VCaP (cell line): ENCODE measurements at regions not wholly inside any gene's neighbourhood (a gene's known extent, or its start where the extent isn't known, plus 50 kb on each side); places are given as distances from the start of the nearest gene placed in this dataset.

Experiments
- H3K27ac ChIP-seq: fragments of 450-650 bp; 2 replicates; pipeline ENCODE4 v1.5.1; 2017
- TF ChIP-seq, protein P1 (sequence below): fragments of 450-650 bp; conservative IDR thresholded peaks from 2 replicates; pipeline ENCODE4 v1.5.1; 2017; ENCODE audit warnings: mild to moderate bottlenecking, moderate library complexity

DNA sequence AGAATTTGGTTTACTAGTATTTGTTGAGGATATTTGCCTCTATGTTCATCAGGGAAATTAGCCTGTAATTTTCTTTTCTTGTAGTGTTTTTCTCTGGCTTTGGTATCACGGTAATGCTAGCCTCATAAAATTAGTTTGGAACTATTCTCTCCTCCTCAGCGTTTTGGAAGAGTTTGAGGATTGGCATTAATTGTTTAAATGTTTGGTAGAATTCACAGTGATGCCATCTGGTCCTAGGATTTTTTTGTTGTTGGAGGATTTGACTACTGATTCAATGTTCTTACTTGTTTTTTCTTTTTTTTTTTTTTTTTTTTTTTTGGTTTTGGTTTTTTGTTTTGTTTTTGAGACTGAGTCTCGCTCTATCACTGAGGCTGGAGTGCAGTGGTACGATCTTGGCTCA is 156.2 kb upstream of the BTBD3 start:
- no peak overlapping the region for H3K27ac ChIP-seq

DNA sequence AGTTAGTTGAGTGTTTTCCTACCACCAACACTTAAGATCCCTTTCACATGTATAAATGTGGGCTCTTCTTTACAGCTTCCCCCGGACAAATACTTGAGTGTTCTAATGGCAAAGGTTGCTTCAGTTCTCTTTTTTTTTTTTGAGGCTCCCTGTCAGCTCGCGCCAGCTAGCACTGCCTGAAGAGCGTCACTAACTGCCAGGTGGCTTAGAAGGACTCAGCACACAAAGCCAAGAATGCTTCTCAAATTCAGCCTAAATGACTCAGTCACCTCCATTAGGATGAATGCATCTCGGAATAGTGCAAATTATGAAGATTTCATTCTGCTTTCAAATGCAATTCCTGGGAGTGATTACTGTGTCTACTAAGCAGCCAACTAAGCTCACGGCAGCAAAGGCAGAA is 150.7 kb upstream of the BTBD3 start:
- H3K27ac ChIP-seq = no peak overlapping the region
- TF ChIP-seq, protein P1, sequence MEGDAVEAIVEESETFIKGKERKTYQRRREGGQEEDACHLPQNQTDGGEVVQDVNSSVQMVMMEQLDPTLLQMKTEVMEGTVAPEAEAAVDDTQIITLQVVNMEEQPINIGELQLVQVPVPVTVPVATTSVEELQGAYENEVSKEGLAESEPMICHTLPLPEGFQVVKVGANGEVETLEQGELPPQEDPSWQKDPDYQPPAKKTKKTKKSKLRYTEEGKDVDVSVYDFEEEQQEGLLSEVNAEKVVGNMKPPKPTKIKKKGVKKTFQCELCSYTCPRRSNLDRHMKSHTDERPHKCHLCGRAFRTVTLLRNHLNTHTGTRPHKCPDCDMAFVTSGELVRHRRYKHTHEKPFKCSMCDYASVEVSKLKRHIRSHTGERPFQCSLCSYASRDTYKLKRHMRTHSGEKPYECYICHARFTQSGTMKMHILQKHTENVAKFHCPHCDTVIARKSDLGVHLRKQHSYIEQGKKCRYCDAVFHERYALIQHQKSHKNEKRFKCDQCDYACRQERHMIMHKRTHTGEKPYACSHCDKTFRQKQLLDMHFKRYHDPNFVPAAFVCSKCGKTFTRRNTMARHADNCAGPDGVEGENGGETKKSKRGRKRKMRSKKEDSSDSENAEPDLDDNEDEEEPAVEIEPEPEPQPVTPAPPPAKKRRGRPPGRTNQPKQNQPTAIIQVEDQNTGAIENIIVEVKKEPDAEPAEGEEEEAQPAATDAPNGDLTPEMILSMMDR = no peak

More for the DNA sequence above, 156.2 kb upstream of the BTBD3 start:
- TF ChIP-seq, protein P1 = no peak

DNA sequence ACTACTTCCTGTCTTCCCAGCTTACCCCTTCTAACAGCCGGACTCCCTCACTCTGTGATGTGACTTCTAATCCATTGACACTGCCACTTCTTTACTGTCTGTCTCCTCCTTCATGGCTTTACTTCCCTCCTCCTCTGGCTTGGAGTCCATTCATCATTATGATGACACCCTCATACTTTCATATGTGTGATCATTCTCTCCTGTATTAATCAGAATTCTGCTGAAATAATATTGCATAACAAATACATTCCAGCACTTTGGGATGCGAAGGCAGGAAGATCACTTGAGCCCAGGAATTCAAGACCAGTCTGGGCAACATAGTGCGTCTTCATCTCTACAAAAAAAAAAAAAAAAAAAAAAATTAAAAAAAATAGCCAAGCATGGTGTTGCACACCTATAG is 147.9 kb upstream of the BTBD3 start:
- no peak overlapping the region for H3K27ac ChIP-seq
- TF ChIP-seq, protein P1 = no peak

DNA sequence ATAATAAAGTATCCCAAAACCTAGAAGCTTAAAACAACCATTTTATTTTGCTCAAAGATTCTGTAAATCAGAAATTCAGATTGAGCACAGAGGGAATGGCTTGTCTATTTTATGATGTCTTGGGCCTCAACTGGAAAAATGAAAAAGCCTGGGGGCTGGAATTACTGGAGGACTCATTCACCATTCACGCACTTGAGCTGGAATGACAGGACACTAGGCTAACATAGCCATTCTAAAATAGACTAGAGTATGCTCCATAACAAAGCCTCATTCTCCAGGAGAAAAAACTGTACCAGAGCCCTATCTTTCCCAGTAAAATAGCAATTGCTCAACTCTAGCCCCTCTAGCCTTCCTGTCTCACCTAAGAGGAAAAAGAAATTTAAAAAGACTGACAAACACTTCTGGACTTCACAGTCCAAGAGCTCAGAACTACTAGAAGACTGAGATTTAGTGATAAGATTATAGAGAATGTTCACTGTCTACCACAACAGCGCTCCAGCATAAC is 145.4 kb upstream of the BTBD3 start:
- no peak overlapping the region for H3K27ac ChIP-seq
- TF ChIP-seq, protein P1 = no peak

DNA sequence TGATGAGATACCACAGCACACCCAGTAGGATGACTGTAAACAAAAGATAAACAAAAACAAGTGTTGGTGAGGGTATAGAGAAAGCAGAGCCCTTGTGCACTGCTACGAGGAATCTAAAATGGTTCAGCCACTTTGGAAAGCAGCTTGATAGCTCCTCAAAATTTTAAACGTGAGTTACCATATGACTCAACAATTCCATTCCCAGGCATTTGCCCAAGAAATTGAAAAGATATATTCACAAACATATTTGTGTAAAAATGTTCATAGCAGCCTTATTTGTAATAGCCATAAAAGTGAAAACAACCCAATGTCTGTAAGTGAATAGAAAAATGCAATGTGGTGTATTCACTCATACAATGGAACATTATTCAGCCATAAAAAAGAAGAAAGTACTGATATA is 141.0 kb upstream of the BTBD3 start:
- no peak overlapping the region for H3K27ac ChIP-seq
- TF ChIP-seq, protein P1 = no peak

DNA sequence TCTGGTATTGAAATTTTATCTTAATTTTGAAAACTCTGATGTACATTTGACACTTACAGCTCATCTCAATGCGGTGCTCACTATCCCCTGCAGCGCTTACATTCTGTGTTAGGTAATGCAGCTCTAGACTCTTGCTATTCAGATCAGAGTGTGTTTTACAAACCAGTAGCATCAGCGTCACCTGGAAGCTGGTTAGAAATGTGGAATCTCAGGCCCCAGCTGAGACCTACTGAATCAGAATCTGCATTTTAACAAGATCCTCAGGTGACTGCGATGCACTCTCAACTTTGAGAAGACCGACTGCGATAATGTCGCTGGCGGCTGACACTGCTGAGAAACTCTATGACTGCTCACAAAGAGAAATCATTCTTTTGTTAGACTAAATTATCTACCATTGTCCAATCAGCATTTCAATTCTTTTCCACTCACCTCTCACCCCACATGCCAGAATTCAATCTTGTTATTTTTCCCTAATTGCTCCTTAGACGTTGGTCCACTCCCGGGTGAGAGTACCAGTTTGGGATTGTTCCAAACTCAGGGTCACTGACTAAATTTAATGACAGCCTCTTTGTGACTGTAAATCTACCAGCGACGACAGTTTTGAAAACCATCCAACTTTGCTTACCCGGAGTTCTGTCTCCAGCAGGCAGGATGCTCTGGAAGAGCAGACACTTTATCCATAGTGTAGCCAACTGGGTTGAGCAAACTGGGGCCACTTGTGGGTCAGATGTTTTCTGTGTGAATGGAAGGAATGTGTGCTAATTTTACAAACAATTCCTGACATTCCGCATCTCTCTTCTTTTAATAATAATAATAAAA is 140.1 kb upstream of the BTBD3 start:
- H3K27ac ChIP-seq = peak overlapping the region; percentile 48
- TF ChIP-seq, protein P1 = no peak

DNA sequence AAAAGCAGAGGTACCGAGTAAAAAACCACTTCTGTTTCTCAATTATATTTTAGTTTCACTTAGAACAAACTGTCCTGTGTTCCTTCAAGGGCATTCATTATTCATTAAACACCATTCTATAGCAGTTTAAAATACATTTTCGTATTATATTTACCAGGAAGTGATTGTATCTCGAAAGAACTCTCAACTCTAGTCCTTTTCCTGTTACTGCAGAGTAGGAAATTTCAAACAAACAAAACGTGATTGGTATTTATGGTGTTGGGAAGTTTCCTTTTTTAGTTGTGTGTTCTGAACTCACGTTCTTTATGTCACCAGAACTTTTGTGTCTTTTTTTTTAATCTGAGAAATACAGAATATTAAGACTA is 139.5 kb upstream of the BTBD3 start:
- TF ChIP-seq, protein P1 = no peak
- peak overlapping the region; percentile 48 for H3K27ac ChIP-seq
